Activated naive CD4-positive, alpha-beta T cell treated with anti-CD3 and anti-CD28 coated beads, Interleukin-2, amount 50 U/mL, for 72 hours (primary cell): ENCODE measurements at regions not wholly inside any gene's neighbourhood (a gene's known extent, or its start where the extent isn't known, plus 50 kb on each side); places are given as distances from the start of the nearest gene placed in this dataset.

Experiments used
- ATAC-seq, 2 donors: fragments of 150-1000 bp; cut with Tn5 transposase; 2 replicates each; pipeline ENCODE4 v1.10.0; 2021; ENCODE audit warnings: mild to moderate bottlenecking in 2 of 2, moderate library complexity in 2 of 2
- DNase-seq, 2 donors: peaks; one replicate each; pipeline ENCODE4 v3.0.0; 2021 to 2022; ENCODE audit warnings: low spot score in 2 of 2
- H3K27ac Mint-ChIP-seq, 2 donors: one replicate each; pipeline ENCODE4 v1.8.0; 2022; ENCODE audit warnings: mild to moderate bottlenecking in 2 of 2, mixed read lengths in 2 of 2
- H3K36me3 Mint-ChIP-seq, 2 donors: one replicate each; pipeline ENCODE4 v1.8.0; 2022; ENCODE audit warnings: mixed read lengths in 2 of 2
- H3K9me3 Mint-ChIP-seq, 2 donors: one replicate each; pipeline ENCODE4 v1.8.0; 2022; ENCODE audit warnings: mixed read lengths in 2 of 2

DNA sequence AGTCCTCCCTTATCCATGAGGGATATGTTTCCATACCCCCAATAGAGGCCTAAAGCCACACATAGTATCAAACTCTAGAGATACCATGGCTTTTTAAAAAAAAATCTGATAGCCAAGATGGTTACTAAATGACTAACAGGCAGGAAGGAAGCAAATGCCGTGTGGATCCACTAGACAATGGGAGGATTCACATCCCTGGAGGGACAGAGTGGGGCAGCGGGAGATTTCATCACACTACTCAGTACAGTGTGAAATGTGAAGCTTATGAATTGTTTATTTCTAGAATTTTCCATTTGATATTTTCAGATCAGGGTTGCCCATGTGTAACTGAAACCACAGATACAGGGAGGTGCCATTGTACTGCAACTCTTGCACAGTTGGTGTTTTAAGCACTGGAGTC, 826.6 kb downstream of the SQOR start:
- no peaks in the 10 kb centered on the region for H3K36me3 Mint-ChIP-seq
- no peak overlapping the region for H3K27ac Mint-ChIP-seq
- DNase-seq = no peak
- H3K9me3 Mint-ChIP-seq = peaks cover 7 to 8% of the 10 kb centered on the region in 2 donors
- ATAC-seq = no peak

DNA sequence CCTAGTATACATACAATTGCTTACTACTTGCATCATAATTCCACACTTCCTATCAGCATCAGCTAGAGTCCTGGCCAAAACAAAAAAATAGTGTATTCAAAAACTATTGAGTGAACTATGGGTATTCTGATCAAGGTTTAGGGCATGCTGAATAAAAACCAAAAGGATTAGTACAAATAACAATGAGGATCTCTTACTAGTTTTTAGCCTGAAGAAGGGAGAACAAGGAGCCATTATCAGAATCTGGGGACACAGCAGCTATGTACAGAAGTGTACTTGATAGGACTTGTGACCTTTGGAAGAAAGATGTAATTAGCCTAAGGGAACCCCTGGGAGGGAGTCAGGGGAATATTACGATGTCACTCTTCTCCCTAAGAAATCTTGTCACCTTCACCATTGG, 832.2 kb downstream of the SQOR start:
- Mint-ChIP-seq H3K9me3 (peaks cover 7 to 13% of the 10 kb centered on the region in 2 donors), H3K36me3 (no peaks in the 10 kb centered on the region), H3K27ac (no peak overlapping the region)
- ATAC-seq = no peak
- DNase-seq = no peak

DNA sequence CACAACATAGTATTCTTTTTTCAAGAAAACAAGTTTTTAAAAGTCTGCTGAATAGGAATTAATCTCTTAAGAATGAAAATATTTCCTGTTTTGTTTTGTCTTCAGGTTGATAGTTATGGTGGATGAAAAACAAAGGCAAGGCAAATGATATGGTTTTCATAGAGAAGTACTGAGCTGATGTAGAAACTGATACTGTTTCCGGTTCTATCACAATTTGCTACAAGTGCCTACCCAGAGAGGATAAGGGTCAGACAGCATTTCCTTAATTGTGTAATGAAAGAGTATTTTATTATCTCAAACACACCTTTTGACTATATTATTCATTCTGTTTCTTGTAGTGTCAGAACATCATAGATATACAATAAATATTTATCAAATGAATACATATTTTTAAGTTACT, 836.3 kb downstream of the SQOR start:
- no peak overlapping the region for H3K27ac Mint-ChIP-seq
- H3K9me3 Mint-ChIP-seq = peaks cover 0 to 13% of the 10 kb centered on the region in 2 donors
- DNase-seq = no peak
- no peak for ATAC-seq
- no peaks in the 10 kb centered on the region for H3K36me3 Mint-ChIP-seq

DNA sequence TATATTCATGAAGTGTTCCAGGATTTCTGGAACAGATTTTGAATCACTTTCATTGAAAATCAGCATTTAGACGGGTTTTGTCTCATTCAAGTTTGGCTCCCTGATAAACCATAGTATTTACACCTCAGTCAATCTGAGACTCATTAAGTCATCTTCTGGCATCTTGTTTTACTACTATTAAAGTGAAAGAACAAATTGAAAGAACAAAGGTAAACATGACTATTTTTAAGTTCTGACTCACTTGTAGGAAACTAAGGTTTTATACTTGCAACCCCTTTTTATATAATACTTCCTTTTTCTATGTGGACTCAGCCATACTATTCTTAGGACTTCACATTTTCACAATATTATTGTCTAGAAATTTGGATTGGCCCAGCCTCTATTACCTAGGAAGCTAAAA, 854.4 kb downstream of the SQOR start:
- no peak overlapping the region for H3K27ac Mint-ChIP-seq
- DNase-seq (no peak), ATAC-seq (no peak)
- peaks cover 6 to 13% of the 10 kb centered on the region in 2 donors for H3K9me3 Mint-ChIP-seq
- no peaks in the 10 kb centered on the region for H3K36me3 Mint-ChIP-seq

DNA sequence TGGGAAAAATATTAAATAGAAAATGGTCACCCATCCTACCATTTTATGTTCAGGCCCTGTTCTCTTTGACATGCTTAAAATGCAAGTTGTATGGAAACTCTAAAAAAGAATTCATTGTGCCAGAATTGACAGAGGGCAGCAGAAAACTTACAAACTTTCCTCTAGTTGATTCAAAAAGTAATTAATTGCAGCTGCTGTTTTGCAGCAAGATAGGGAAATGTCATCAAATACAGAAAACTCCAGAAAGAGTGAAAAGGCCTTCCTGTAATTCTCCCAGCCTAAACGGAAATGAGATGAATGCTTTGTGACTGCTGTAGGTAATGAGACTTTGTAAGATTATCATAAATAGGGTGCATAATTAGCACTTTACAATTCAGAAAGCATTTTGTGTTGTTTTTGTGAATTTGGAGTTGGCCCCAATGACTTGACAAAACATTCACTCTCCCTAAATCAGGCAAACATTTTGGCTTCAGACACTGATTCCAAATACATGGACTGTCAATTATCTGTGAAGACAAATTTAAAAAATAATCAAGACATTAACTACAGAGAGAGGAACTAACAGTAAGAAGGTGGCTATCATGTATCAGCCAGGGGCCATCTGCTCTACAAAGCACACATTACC, 861.8 kb downstream of the SQOR start:
- peaks cover 0 to 4% of the 10 kb centered on the region in 2 donors for H3K36me3 Mint-ChIP-seq
- H3K27ac Mint-ChIP-seq = no peak overlapping the region
- ATAC-seq (no peak), DNase-seq (no peak)
- H3K9me3 Mint-ChIP-seq = peaks cover 22 to 38% of the 10 kb centered on the region in 2 donors

DNA sequence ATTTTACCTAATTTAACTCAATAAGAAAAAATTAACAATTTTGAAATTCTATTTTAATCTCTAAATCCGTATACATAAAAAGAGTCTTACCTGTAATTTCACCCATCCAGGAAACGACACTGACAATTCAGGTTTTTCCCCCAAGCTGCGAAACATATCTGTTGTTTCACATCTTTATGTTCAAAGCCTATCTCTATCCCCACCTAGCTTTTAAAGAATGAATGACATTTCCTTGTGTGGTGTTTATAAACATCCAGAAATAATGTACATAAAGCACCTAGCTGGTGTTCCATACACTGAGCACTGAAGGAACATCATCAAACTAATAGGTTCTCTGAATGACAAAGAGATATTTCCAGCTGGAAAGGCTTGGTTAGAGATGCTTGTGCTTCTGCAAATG, 867.8 kb downstream of the SQOR start:
- H3K36me3 Mint-ChIP-seq = peaks cover 0 to 4% of the 10 kb centered on the region in 2 donors
- DNase-seq (no peak), ATAC-seq (no peak)
- H3K27ac Mint-ChIP-seq = no peak overlapping the region
- peaks cover 7 to 21% of the 10 kb centered on the region in 2 donors for H3K9me3 Mint-ChIP-seq

DNA sequence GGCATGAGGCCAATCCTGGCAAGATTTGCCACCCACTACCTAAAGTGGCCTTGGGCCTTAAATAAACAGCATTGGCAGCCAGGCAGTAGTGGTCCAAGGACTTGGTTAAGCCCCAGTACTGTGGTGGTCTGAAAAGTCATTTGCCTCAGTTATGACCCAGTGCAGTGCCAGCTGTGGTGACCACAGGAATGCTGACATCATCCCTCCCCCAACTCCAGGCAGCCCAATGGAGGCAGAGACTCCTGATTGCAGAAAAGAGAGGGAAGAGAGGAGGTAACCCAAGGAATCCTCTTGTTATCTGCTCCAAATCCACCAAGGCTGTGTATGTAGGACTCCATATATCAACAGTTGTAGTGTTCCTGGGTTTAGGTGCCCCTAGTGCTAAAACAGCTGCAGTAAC, 883.6 kb downstream of the SQOR start:
- Mint-ChIP-seq H3K27ac (no peak overlapping the region), H3K9me3 (peaks cover 4 to 13% of the 10 kb centered on the region in 2 donors), H3K36me3 (no peaks in the 10 kb centered on the region)
- DNase-seq = no peak
- ATAC-seq = no peak

DNA sequence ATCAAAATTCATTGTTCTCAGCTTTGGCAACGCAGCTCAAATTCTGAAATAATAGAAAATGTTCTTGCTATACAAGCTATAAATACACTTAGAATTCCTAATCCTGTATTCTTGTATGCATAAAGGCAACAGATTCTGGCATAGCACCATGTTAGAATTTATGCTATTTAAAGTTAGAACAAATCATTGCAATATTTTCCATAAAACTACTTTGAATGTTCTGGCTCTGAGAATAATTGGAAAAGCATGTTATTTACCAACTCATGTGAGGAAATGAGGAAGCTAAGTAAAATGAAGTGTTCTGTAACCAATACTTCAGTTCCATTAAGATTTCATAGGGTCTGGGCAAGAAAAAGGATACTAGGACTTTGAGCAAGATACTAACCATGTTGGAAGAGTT, 888.9 kb downstream of the SQOR start:
- DNase-seq (no peak), ATAC-seq (no peak)
- Mint-ChIP-seq H3K27ac (no peak overlapping the region), H3K36me3 (no peaks in the 10 kb centered on the region), H3K9me3 (peaks cover 7 to 13% of the 10 kb centered on the region in 2 donors)

DNA sequence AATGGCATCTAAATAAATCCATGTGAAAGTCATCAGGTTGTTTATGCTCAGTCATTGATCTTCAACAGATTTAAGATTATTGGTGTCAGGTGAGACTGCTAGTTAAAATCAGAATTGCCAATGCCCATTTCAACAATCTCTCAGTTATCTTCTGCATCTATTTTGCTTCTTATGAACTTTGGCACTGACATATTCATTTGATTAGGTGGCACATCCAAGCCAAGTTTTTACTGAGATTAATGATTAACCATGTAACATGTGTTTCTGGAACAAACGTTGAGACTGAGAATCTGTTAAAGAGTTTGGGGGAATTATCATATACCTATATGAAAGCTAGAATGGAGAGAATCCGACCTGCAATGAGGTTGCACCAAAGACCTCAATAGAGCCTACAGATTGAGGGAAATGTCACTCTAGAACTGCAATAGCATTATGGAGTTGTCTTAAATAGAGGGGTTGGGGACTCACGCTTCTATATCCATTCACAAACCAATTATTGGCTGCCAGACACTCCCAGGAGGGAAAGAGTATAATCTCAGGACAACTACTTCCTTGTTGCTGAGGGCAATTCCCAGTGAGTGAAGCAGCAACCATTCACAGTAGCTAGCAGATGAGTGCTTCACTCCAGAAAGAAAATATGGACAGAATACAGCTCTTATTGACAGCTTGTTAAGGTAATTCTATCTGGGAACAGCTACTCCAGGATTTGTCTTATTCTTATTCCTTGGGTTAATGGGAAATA, 891.3 kb downstream of the SQOR start:
- ATAC-seq = no peak
- DNase-seq = no peak
- peaks cover 6 to 8% of the 10 kb centered on the region in 2 donors for H3K9me3 Mint-ChIP-seq
- no peak overlapping the region for H3K27ac Mint-ChIP-seq
- H3K36me3 Mint-ChIP-seq = no peaks in the 10 kb centered on the region

DNA sequence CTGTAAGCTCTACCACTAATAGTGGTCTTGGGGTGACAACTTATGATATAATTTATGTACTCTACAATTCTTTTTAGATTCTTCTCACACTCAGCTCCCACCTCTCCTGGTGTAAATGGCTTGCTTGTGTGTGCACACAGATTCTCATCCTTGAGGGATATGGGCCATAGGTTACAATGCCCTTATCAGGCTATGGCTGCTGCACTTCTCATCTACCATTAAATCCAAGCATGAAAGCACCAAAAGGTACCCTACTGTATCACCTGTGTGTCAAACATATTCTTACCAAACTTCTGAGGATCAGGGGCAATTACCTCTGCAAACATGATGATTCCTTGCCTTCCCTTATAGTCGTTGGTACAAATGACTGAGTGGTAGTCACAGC, 891.9 kb downstream of the SQOR start:
- H3K9me3 Mint-ChIP-seq = peaks cover 8 to 11% of the 10 kb centered on the region in 2 donors
- no peak overlapping the region for H3K27ac Mint-ChIP-seq
- DNase-seq (no peak), ATAC-seq (no peak)
- no peaks in the 10 kb centered on the region for H3K36me3 Mint-ChIP-seq

DNA sequence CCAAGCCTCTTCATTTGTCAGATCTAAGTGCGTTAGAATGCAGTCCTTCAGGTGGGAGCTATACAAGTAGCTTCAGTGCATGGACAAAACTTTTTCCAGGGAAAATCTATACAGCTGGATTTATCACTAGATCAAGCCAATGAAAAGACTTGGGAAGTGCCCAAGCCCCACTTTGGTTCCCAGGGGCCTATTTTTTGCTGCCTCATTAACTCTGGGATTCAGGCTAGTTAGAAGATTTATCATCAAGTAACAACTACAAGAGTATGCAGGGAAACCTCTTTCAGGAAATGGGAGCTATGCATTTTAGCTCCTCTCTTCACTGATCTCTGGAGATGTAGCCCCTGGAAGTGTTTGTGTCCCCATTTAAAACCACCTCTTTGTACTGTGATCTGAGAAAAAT, 908.8 kb downstream of the SQOR start:
- no peak overlapping the region for H3K27ac Mint-ChIP-seq
- ATAC-seq (no peak), DNase-seq (no peak)
- peaks cover 11 to 19% of the 10 kb centered on the region in 2 donors for H3K9me3 Mint-ChIP-seq
- peaks cover 7 to 22% of the 10 kb centered on the region in 2 donors for H3K36me3 Mint-ChIP-seq

DNA sequence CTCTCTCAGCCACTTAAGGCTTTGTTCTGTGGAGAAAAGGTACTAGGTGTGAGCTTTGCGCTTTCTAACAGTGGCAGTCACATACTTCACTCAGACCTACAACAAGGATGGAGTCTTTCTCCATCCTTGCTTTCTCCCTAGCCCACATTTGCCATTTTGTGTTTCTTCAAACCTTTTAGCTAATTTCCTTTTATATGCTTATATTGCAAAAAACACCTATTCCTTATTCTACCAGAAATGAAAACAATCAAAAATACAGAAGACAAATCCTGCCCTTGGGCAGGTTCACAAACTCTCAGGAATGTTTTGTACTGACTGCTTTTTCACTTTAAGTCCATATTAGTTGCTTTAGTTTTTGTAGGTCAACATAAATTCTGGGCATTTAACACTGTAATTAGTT, 914.2 kb downstream of the SQOR start:
- ATAC-seq (no peak), DNase-seq (no peak)
- Mint-ChIP-seq H3K36me3 (peaks cover 0 to 8% of the 10 kb centered on the region in 2 donors), H3K9me3 (peaks cover 4 to 12% of the 10 kb centered on the region in 2 donors), H3K27ac (no peak overlapping the region)

DNA sequence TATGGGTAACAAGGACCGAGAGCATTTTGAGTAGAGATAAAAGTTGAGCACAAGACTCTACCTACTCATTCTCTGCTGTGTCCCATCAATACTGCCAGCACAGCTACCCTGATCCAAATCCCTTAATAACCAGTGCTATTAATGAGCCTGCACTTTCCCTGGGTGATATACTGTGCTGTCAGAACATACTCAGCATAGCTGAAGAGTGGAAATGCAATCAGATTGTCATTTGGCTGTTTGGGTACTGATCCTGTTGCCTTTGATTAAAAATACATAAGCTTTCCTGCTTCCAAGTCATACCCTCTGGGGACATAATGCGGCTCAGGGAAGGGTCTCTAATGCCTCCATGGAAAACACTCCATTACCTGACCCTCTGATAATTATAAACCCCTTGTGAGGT, 917.5 kb downstream of the SQOR start:
- peaks cover 12 to 13% of the 10 kb centered on the region in 2 donors for H3K9me3 Mint-ChIP-seq
- no peak overlapping the region for H3K27ac Mint-ChIP-seq
- DNase-seq (no peak), ATAC-seq (no peak)
- peaks cover 0 to 8% of the 10 kb centered on the region in 2 donors for H3K36me3 Mint-ChIP-seq

DNA sequence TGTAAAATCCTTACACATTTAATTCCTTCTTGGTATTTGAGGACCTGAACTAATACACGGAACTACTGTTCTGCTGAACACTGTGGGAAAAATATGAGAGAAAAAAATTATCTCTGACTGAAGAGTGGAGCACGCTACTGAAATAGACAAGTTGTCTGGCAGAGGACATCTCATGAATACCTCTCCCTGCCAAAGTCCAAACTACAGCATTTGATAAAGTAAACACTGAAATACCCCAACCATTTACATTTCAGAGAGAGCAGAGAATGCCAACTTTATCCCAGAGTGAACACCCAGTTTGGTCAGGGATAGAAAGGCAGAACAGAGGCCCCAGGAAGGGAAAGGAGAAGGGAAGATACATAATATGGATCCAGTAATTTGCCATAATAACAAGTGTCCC, 920.7 kb downstream of the SQOR start:
- no peak for DNase-seq
- no peak for ATAC-seq
- Mint-ChIP-seq H3K27ac (no peak overlapping the region), H3K9me3 (peaks cover 0 to 12% of the 10 kb centered on the region in 2 donors), H3K36me3 (no peaks in the 10 kb centered on the region)

DNA sequence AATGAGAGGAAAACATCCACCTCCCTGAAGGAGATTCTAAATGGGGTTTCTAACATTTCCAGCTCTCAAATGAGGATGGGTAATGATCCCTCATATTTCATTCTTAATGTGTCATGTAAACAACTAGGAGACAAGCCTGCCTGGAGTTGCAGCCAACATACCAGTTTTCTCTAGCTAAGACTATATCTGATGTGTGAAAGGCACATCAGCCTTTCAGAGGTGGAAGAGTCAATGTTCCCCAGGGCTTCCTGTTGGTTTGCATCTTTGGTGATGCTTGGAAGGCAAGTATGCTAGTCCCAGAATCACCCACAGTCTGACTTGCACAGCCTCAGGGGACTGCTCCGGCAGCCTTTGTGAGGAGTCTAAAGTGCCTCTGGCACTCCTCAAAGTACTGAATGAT, 921.2 kb downstream of the SQOR start:
- H3K27ac Mint-ChIP-seq = no peak overlapping the region
- H3K36me3 Mint-ChIP-seq = peaks cover 0 to 2% of the 10 kb centered on the region in 2 donors

DNA sequence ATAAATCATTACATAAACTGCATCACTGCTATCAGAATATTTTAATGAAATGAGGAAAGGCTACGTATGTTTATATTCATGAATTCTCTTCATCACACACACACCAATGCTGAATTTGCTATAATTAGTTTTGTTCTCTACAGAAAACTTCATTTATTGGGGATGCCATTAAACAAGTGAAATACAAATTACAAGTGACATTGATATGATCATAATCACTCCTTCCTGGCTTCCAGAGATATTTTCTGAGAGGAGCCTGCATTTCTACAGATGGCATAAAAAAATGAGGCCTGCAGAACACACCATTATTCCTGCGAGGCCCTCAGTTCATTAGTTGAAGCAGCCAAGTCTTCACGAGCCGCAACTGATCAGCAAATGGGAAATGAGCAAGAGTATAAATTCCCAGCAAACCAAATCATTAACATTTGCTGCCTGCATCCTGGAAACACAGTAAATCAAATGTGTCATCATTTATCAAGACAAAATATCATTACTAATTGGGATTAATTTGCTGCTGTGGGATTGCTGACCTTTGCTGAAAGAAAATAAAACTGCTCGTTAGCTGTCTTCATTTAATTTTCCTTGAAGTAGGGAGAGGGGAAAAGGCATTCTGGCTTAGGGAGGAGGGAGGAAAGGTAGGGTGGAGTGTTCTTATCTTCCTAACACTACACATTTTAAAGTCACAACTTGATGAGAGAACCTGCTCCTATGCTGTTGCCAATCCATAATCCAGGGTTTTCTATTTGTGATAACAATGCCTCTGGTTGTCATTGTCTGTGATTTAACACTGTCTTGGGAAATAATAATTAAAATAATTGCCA, 921.9 kb downstream of the SQOR start:
- ATAC-seq (no peak), DNase-seq (no peak)
- H3K36me3 Mint-ChIP-seq = peaks cover 0 to 7% of the 10 kb centered on the region in 2 donors
- H3K9me3 Mint-ChIP-seq = peaks cover 7 to 19% of the 10 kb centered on the region in 2 donors
- H3K27ac Mint-ChIP-seq = no peak overlapping the region

More for the DNA sequence above, 921.2 kb downstream of the SQOR start:
- no peak for ATAC-seq
- no peak for DNase-seq
- H3K9me3 Mint-ChIP-seq = peaks cover 3 to 14% of the 10 kb centered on the region in 2 donors

DNA sequence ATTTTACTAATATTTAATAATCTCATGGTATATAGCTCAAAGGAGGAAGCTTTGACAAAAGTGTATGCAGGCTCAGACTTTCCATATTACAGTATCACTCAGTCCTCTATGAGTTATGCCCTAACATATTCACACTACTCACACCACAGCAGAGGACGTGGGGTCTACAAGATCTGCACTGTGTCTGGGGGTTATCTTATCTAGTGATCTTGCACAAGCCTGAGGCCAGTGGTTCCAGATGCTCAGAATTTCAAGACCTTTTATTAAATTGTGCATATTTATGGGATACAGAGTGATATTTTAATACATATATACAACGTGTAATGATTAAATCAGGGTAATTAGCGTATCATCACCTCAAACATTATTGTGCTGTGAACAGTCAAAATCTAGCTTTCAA, 933.1 kb downstream of the SQOR start:
- DNase-seq (no peak), ATAC-seq (no peak)
- H3K36me3 Mint-ChIP-seq = no peaks in the 10 kb centered on the region
- peaks cover 8 to 15% of the 10 kb centered on the region in 2 donors for H3K9me3 Mint-ChIP-seq
- no peak overlapping the region for H3K27ac Mint-ChIP-seq
